Activated CD4-positive, alpha-beta memory T cell treated with anti-CD3 and anti-CD28 coated beads for 36 hours (primary cell): ENCODE measurements at regions not wholly inside any gene's neighbourhood (a gene's known extent, or its start where the extent isn't known, plus 50 kb on each side); places are given as distances from the start of the nearest gene placed in this dataset.

Experiments
- CTCF ChIA-PET: fragments of 350-600 bp; sonication (Branson Sonifier 250); formaldehyde crosslinking; loops from one replicate; lab custom pipeline; 2021; ENCODE audit warnings: antibody characterized with exemption, inconsistent platforms; lab: Charles Lee
- POLR2A ChIA-PET: fragments of 350-600 bp; sonication (Branson Sonifier 250); formaldehyde crosslinking; loops from one replicate; lab custom pipeline; 2021; ENCODE audit warnings: antibody characterized with exemption; lab: Charles Lee
- DNase-seq: peaks from one replicate; pipeline ENCODE4 v3.0.0-alpha.2; 2020
- H3K27ac Mint-ChIP-seq: one replicate; pipeline ENCODE4 v1.8.0; 2021; ENCODE audit warnings: mixed read lengths
- H3K27me3 Mint-ChIP-seq: one replicate; pipeline ENCODE4 v1.8.0; 2021; ENCODE audit warnings: mixed read lengths
- H3K36me3 Mint-ChIP-seq: one replicate; pipeline ENCODE4 v1.8.0; 2021; ENCODE audit warnings: mixed read lengths
- H3K4me1 Mint-ChIP-seq: one replicate; pipeline ENCODE4 v1.8.0; 2021; ENCODE audit warnings: low read depth, mixed read lengths
- H3K4me3 Mint-ChIP-seq: one replicate; pipeline ENCODE4 v1.8.0; 2021; ENCODE audit warnings: mild to moderate bottlenecking, mixed read lengths
- H3K9me3 Mint-ChIP-seq: one replicate; pipeline ENCODE4 v1.8.0; 2021; ENCODE audit warnings: mixed read lengths
- intact Hi-C: fragments of 100-400 bp; cut with micrococcal nuclease; formaldehyde crosslinking; loops from one replicate; pipeline ENCODE4 v1.15.1; 2023

- Mint-ChIP-seq H3K4me3 (no peak overlapping the region), H3K9me3 (no peaks in the 10 kb centered on the region), H3K27me3 (peaks cover 13% of the 10 kb centered on the region), H3K4me1 (no peaks in the 10 kb centered on the region), H3K36me3 (no peaks in the 10 kb centered on the region), H3K27ac (no peak overlapping the region)
- no peak for DNase-seq
- ChIA-PET POLR2A (interaction anchor here (0.6 kb wide), 1 partner anchor 372 kb away, joined by 3 read pairs; no protein-coding TSS in a partner anchor), CTCF (no interaction called here)
- intact Hi-C loops: no loop called here
Observed at GRCh38 chr5:171588046-171588445, 168.6 kb downstream of the FGF18 start.

GRCh38 chr5:171588790-171589189, 169.3 kb downstream of the FGF18 start:
- Mint-ChIP-seq H3K9me3 (no peaks in the 10 kb centered on the region), H3K36me3 (no peaks in the 10 kb centered on the region), H3K4me3 (no peak overlapping the region), H3K4me1 (no peaks in the 10 kb centered on the region), H3K27me3 (peaks cover 13% of the 10 kb centered on the region), H3K27ac (no peak overlapping the region)
- ChIA-PET CTCF (no interaction called here), POLR2A (interaction anchor here (0.6 kb wide), 1 partner anchor 372 kb away, joined by 3 read pairs; no protein-coding TSS in a partner anchor)
- intact Hi-C loops: no loop called here
- no peak for DNase-seq

- Mint-ChIP-seq H3K27me3 (peaks cover 13% of the 10 kb centered on the region), H3K9me3 (no peaks in the 10 kb centered on the region), H3K4me1 (no peaks in the 10 kb centered on the region), H3K27ac (no peak overlapping the region), H3K4me3 (no peak overlapping the region), H3K36me3 (no peaks in the 10 kb centered on the region)
- CTCF ChIA-PET: interaction anchor here (0.6 kb wide), 1 partner anchor 14 kb away, joined by 3 read pairs; no protein-coding TSS in a partner anchor
- intact Hi-C loops: no loop called here
- no peak for DNase-seq
- POLR2A ChIA-PET: no interaction called here
Observed at GRCh38 chr5:171589461-171589860, 170.0 kb downstream of the FGF18 start.

GRCh38 chr5:171592076-171592475, 172.6 kb downstream of the FGF18 start:
- Mint-ChIP-seq H3K27me3 (peaks cover 6% of the 10 kb centered on the region), H3K27ac (no peak overlapping the region), H3K9me3 (no peaks in the 10 kb centered on the region), H3K36me3 (no peaks in the 10 kb centered on the region), H3K4me1 (no peaks in the 10 kb centered on the region), H3K4me3 (no peak overlapping the region)
- DNase-seq: no peak
- ChIA-PET CTCF (interaction anchor here (1.2 kb wide), 1 partner anchor 14 kb away, joined by 3 read pairs; no protein-coding TSS in a partner anchor), POLR2A (no interaction called here)
- intact Hi-C loops: no loop called here

GRCh38 chr5:171592736-171593135, 173.3 kb downstream of the FGF18 start:
- Mint-ChIP-seq H3K9me3 (no peaks in the 10 kb centered on the region), H3K4me1 (no peaks in the 10 kb centered on the region), H3K4me3 (no peak overlapping the region), H3K36me3 (no peaks in the 10 kb centered on the region), H3K27ac (no peak overlapping the region), H3K27me3 (peaks cover under 1% of the 10 kb centered on the region)
- ChIA-PET CTCF (interaction anchor here (1.2 kb wide), 1 partner anchor 13 kb away, joined by 3 read pairs; no protein-coding TSS in a partner anchor), POLR2A (no interaction called here)
- intact Hi-C loops: no loop called here
- DNase-seq: no peak

GRCh38 chr5:171593401-171593800, 174.0 kb downstream of the FGF18 start:
- no peak overlapping the region for H3K4me3 Mint-ChIP-seq
- ChIA-PET POLR2A (no interaction called here), CTCF (interaction anchor here (1.0 to 1.2 kb wide), 2 partner anchors 13 kb away, joined by 3 read pairs; no protein-coding TSS in a partner anchor)
- H3K27me3 Mint-ChIP-seq: peaks cover 2% of the 10 kb centered on the region
- no peaks in the 10 kb centered on the region for H3K36me3 Mint-ChIP-seq
- intact Hi-C loops: no loop called here
- H3K4me1 Mint-ChIP-seq: no peaks in the 10 kb centered on the region
- no peak overlapping the region for H3K27ac Mint-ChIP-seq
- no peaks in the 10 kb centered on the region for H3K9me3 Mint-ChIP-seq
- no peak for DNase-seq

- POLR2A ChIA-PET: no interaction called here
- no peaks in the 10 kb centered on the region for H3K4me1 Mint-ChIP-seq
- CTCF ChIA-PET: interaction anchor here (1.0 kb wide), 1 partner anchor 12 kb away, joined by 3 read pairs; no protein-coding TSS in a partner anchor
Observed at GRCh38 chr5:171593976-171594375, 174.5 kb downstream of the FGF18 start.

GRCh38 chr5:171595401-171595800, 176.0 kb downstream of the FGF18 start:
- H3K27me3 Mint-ChIP-seq: peaks cover 2% of the 10 kb centered on the region
- H3K36me3 Mint-ChIP-seq: no peaks in the 10 kb centered on the region
- no peak overlapping the region for H3K4me3 Mint-ChIP-seq
- no peaks in the 10 kb centered on the region for H3K9me3 Mint-ChIP-seq
- intact Hi-C loops: no loop called here
- ChIA-PET CTCF (interaction anchor here (0.7 kb wide), 1 partner anchor 102 kb away, joined by 3 read pairs; no protein-coding TSS in a partner anchor), POLR2A (no interaction called here)
- no peak for DNase-seq
- no peak overlapping the region for H3K27ac Mint-ChIP-seq
- H3K4me1 Mint-ChIP-seq: peaks cover under 1% of the 10 kb centered on the region

More at GRCh38 chr5:171593976-171594375, 174.5 kb downstream of the FGF18 start:
- H3K4me3 Mint-ChIP-seq: no peak overlapping the region
- H3K9me3 Mint-ChIP-seq: no peaks in the 10 kb centered on the region
- no peaks in the 10 kb centered on the region for H3K36me3 Mint-ChIP-seq
- no peak for DNase-seq
- no peak overlapping the region for H3K27ac Mint-ChIP-seq
- peaks cover 2% of the 10 kb centered on the region for H3K27me3 Mint-ChIP-seq
- intact Hi-C loops: no loop called here

- Mint-ChIP-seq H3K36me3 (no peaks in the 10 kb centered on the region), H3K4me3 (no peak overlapping the region), H3K27ac (no peak overlapping the region), H3K9me3 (no peaks in the 10 kb centered on the region), H3K4me1 (peaks cover 4% of the 10 kb centered on the region), H3K27me3 (peaks cover 2% of the 10 kb centered on the region)
- DNase-seq: peak; percentile 32
- ChIA-PET POLR2A (no interaction called here), CTCF (interaction anchor here (0.7 kb wide), 1 partner anchor 101 kb away, joined by 3 read pairs; no protein-coding TSS in a partner anchor)
- intact Hi-C loops: no loop called here
Observed at GRCh38 chr5:171595801-171596231, 176.4 kb downstream of the FGF18 start.

- ChIA-PET POLR2A (no interaction called here), CTCF (no interaction called here)
- H3K9me3 Mint-ChIP-seq: no peaks in the 10 kb centered on the region
- no peak overlapping the region for H3K4me3 Mint-ChIP-seq
- H3K36me3 Mint-ChIP-seq: no peaks in the 10 kb centered on the region
- H3K27me3 Mint-ChIP-seq: peaks cover 2% of the 10 kb centered on the region
- no peak for DNase-seq
- no peak overlapping the region for H3K27ac Mint-ChIP-seq
- intact Hi-C loops: no loop called here
- H3K4me1 Mint-ChIP-seq: peaks cover 9% of the 10 kb centered on the region
Observed at GRCh38 chr5:171596391-171596878, 177.0 kb downstream of the FGF18 start.

GRCh38 chr5:171597946-171598640, 178.6 kb downstream of the FGF18 start:
- POLR2A ChIA-PET: no interaction called here
- Mint-ChIP-seq H3K36me3 (no peaks in the 10 kb centered on the region), H3K27me3 (peaks cover 7% of the 10 kb centered on the region), H3K4me1 (peaks cover 12% of the 10 kb centered on the region), H3K4me3 (no peak overlapping the region), H3K9me3 (no peaks in the 10 kb centered on the region), H3K27ac (no peak overlapping the region)
- intact Hi-C loops: no loop called here
- no peak for DNase-seq
- CTCF ChIA-PET: interaction anchor here (1.3 kb wide), 1 partner anchor 8 kb away, joined by 5 read pairs; no protein-coding TSS in a partner anchor

- Mint-ChIP-seq H3K27me3 (peaks cover 7% of the 10 kb centered on the region), H3K4me1 (peaks cover 12% of the 10 kb centered on the region), H3K36me3 (no peaks in the 10 kb centered on the region), H3K4me3 (no peak overlapping the region), H3K27ac (no peak overlapping the region), H3K9me3 (no peaks in the 10 kb centered on the region)
- no peak for DNase-seq
- POLR2A ChIA-PET: no interaction called here
- intact Hi-C loops: no loop called here
- CTCF ChIA-PET: interaction anchor here (1.3 kb wide), 1 partner anchor 8 kb away, joined by 5 read pairs; no protein-coding TSS in a partner anchor
Observed at GRCh38 chr5:171598641-171599152, 179.2 kb downstream of the FGF18 start.
